Cerebellar cortex (tissue), 1 donor: ENCODE measurements at regions not wholly inside any gene's neighbourhood (a gene's known extent, or its start where the extent isn't known, plus 50 kb on each side); places are given as distances from the start of the nearest gene placed in this dataset.

Source experiments
- DNase-seq: peaks from one replicate; pipeline ENCODE4 v3.0.0-alpha.2; 2015; ENCODE audit warnings: low spot score

DNA sequence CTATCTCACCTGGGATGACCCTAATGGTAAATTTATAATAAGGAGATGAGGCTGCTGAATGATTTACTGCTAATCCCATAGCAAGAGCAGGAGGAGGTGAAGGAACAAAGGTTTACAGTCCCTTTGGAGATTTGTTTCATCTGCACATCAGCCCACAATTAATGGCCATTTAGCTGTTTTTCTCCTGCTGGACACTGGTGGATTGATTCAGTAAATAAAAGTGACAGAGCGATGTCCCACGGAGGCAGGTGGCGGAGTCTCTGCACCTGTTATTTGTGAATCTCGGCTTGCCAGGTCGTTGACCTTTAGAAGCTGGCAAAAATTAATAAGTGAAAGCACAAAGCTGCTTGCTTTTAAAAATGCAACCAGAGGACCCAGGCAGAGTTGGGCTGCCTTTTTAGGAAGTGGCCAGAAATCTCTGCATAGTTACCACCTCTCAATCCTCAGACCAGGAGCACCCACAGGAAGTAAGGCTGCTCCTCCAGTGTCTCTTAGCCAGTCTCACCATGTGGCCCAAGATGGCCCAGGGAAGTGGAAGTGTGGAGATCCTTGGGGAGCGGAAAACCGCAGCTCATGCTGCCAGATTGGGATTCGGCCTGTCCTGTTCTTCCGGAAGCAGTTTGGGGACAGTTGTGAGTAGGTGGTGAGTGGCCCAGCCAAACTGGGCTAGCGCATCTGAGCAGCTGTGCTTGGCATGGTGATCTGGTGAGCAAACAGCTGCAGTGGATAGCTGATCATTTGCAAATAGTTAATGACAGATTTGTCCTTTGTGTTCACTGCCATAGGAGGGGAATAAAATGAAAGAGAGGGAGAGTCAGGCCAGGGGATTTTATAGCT, 1005.7 kb upstream of the PIK3C3 start:
- DNase-seq: peak; percentile 16

DNA sequence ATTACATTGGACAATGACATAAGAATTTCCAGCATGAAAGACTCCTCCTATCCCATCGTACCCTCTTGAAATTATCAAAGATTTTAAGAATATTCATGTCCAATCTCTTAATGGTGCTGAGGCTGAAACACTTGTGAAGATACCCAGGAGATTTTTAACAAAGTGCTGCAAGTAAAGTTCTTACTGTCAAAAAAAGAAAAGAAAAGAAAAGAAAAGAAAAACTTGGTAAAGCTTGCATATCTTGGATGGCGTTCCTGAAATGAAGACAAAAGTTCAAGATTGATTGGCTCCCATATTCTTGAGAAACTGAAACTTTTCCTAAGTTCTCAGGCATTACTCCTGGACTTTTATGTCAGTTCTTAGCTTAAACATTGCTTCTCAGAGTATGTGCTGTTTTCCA, 1010.5 kb upstream of the PIK3C3 start:
- DNase-seq: no peak

DNA sequence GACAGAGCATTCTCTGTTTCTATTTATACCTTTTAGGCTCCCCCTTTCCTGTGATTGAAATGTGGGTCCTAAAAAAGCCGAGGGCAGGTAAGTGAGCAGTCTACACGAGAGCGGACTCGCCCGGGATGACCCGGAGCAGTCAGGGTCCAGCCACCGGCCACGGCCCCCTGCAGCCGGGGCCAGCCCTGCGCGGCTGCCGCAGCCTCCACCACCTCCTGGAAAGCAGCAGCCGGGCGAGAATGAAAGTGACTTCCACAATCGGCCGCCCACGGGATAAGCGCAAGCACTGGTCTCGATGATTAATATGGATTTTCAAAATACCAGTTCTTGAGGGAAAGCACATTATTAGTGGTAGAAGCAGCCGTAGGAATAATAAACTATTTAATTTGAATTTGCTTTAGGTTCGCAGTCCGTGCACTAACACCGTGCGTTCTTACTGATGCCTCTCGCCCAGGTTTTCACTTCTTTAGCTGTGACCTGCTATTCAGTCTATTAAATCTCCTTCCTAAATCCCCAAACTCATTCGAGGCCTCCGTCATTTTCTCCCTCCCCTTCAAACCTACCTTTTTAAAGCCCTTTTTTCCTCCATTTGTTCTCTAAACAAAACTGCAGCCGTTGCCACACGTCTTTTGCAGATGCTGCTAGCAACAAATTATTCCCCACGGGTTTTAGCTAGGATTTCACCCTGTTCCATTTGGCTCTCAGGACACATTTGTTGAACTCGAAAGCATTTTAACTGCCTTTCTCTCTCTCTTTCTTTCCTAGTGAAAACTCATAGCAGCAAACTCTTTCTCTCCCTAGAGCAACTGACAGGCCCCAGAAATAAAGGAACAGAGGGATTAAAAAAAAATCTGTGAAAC, 1015.1 kb upstream of the PIK3C3 start:
- no peak for DNase-seq

DNA sequence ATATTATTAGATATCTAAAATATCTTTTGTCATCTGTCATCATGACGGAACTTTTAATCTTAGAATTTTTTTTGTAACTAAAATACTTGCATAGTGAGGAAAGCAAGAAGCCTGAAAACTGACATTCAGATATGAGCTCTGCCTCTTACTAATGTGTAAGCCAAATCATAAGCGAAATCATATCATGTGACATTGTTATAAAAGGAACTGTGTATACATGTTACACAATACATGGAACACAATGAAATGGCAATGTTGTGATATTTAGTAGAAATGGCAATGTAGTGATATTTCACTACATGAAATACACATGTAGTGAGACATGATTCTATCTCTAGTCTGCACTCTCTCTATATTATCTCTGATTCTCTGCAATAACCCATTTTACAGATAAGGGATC, 1016.4 kb upstream of the PIK3C3 start:
- DNase-seq: no peak

DNA sequence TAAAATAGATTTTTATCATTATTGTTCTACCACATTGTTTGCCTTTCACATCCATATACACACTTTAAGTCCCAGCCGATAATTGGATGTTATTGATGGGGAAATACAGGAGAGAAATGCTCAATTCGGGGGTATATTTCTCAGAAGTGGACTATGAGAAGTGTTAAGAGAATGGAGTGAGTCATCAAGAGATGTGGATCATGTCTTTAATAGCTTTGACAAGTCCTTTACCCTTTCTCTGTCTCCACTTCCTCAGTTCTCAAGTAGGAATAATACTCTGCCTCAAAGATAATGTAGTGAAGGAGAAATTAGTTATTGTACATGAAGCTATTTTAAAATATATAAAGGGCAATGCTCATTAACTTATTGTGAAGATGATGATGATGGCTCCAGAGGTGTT, 1017.6 kb upstream of the PIK3C3 start:
- no peak for DNase-seq

DNA sequence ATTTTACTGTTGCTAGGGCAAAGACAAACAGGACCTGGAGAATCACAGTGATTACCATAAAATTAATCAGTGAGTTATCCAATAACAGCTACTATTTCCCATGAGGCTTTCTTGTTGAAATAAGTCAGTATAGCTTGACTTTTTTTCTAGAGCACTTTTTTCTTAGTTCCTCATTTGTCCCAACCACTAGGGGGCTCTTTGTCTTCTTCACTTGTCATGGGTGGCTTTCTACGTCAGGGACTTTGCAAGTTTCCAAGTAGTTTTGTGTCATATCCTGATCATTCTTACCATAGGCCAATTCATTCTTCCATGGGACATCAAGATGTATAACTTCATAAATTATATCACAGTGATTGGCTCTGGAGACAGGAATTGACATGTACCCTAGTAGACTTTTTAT, 1019.6 kb upstream of the PIK3C3 start:
- peak; percentile 25 for DNase-seq

DNA sequence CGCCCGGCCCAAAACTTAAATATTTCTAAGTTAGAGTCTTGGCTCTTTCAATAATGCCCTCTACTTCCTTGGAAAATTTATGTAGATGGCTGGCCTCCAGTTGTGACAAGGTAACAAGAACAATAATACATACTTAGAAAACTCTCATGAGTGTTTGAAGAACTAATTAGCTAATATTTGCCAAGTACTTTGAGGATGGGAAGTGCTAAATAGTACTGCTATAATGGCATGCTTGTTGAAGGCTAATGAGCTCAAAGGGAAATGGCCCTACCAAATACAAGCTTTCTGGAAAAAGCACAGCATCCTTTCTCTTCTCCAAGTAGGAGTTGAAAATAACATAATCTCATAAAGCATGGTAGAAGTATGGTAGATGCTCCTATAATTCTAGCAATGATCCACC, 1022.2 kb upstream of the PIK3C3 start:
- DNase-seq: no peak

DNA sequence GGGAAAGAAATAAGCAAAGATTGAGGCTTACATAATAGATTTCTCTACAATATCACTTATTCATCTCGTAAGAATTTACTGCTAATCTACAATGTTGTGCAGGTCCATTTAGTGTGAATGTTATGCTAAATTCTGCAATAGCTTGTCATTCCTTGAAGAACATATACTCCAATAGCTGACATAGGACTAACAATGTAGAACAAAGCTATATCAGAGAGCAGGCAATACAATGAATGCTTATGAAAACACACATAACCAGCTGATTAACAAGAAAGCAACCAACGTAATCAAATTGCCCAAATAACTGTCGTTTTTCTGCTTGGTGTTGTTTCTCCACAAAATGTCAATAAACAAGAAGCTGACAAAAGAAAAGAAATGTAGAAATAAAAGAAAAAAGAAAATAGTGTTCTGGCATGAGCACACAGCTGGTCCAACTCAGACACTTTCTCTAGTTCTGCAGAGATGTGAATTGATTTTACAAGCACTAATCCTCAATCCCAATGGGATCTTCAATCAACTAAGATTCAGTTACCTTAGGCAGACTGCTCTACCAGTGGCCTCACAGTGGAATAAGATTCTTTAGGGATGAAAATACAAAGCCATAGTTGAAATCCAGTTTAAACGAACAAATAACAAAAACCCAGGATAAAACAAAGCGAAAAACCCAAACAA, 1024.7 kb upstream of the PIK3C3 start:
- no peak for DNase-seq

DNA sequence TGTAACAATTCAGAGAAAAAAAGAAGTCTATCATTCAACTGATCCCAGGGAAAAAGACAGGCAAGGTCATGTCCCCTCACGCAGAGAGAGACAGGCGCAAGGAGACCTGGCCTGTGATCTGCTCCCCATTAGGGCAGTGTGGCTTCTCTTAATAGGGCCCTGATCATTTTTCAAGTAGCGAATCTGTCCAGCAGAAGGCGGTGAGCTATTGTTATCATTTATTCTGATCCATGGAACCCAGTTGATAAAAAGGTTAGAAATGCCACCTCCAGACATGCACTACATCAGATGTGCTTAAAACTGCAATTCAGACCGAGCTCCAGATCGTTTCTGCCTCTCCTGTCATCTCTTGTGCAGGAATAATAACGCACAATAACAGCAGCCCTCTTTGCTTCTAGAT, 1025.6 kb upstream of the PIK3C3 start:
- no peak for DNase-seq

DNA sequence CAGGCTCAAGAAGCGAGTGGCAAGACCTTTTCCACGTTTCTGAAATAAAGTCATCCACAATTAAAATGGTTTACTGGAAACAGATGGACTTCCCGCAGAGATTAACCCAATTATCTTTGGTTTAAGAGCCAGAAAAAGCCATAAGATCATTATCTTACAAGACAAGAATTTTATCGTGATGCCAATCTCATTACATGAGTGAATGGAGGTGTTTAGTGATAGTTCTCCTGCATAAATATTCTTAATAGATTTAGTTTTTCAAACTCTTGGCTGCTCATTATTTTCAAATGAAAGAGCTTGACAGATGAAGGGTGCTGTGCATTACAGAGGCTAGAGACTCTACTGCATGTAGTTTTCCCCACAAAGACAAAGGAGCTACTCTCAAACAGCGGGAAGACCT, 1028.4 kb upstream of the PIK3C3 start:
- DNase-seq: no peak

DNA sequence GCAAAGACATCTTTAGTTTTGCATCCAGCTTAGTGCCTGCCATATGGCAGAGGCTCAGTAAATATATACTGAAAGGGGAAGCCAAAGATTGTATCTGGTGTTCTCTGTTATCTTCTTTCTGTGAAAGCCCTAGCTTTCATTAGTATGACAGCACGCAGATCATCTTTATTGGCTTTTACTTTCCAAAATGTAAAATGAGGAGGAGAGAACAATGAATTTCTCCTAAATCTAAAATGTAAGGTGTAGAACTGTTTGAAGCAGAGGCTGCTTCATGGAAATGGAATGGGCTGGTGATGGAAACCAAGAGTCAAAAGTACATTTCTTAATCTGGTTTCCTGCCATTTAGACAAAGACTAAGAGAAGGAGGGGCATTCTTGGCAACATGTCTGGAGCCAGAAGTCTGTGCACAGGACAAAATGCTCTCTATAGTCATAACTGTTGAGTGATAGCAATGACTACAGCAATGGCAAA, 1029.9 kb upstream of the PIK3C3 start:
- DNase-seq: no peak

DNA sequence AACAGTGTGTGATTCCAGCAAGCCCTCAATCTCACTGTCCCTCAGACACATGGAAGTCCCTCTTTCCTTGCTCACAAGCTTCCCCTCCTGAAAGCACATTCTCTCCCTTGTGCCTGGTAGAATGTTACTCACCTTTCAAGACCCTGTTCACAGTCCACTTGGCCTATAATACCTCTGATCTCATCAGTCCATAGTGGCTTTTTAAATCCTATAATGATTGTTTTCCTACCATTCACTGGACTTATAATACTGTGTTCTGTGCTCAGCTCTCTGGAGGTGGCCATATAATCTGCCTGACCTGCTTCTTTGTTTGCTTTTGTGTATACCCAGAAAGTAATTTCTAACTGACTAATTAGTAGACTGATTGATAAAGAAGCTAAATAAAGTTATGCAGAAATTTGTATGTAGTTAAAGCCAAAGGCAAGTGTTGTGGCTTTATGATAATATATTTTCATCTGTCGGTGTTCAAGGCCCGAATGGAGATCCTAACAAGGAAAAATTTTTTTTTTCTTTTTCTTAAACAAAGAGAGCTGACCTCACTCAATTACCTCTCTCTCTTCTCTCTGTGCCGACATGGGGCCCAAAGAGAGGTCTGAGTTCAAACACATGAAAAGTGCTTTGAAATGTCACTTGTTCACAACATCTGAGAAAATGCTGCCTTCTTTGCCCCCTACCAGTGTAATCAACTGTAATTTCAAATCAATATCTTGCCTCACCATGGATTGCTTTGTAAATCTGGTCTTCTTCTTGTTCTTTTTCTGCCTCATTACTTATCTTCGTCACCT, 1033.0 kb upstream of the PIK3C3 start:
- DNase-seq: no peak

DNA sequence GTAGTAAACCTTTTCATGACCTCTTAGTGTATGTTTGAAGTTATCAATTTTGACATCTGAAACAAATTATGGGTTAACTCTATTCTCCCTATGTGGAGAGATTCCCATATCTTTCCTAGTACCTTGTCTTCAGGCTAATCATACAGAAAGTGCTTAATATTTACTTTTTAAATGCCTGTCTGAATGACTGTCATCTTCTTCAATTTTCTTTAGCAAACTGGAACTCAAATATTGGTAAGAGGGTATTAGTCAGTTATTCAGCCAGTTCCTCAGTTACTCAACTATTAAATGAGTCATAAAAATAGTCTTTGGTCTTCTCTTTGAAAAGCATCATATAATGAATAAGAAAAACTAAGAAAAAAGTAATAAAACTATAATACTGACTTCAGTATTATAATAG, 1038.0 kb upstream of the PIK3C3 start:
- no peak for DNase-seq

DNA sequence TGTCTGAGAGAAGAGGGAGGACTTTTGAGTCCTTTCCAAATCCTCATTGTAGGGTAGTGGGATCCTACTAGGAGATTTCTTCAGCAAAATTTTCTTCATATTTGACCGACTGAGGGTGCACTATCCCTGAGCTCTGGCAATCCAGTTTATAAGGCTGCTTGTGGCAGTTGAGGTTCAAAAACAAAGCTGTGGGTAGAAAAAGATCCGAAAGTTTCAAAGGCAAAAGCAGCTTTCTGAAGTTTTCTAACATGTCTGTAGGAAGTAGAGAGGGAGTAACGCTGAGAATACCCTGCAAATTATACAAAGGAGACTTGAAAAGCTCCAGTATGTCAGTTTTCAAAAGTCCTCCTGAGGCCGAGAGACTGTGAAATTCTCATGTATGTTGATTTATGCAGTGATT, 1039.3 kb upstream of the PIK3C3 start:
- DNase-seq: no peak

DNA sequence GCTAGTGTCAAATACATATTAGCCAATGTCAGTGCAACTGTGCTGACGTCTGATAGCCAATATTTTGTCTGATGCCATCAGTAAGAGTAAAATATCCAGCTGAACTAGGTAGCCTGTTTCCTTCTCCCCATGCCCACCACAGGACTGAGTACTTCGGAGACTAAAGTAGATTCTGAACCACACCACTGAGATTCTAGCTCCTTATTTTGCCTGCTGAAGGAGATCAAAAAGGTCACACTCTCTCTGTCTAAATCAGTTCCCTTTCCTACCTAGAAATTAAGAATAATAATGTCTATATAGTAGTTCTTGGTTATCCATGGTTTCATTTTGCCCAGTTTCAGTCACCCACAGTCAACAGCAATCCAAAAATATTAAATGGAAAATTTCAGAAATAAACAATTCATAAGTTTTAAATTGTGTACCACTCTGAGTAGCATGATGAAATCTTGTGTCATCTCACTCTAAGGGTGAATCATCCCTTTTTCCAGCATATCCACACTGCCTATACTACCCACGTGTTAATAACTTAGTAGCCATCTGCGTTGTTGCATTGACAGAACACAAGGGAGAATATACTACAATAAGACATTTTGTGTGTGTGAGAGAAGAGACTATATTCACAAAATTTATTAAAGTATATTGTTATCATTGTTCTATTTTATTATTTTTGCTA, 1043.3 kb upstream of the PIK3C3 start:
- DNase-seq: no peak

DNA sequence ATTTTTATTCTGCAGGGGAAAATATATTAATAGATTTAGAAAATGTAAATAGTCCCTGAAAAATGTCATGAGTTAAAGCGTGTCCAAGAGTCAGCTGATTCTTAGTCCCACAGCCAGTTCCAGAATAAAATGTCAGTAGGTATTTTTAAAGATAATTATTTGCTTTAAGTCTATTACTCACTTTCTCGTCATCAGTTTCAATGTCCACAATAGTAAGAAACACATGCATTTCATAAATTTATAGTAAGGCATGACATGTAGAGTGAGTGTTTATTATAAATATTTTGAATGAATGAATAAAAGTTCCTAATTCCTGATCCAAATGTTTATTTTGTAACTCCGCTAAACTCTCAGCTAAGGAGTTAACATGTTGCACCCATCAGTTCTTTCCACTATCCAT, 1044.0 kb upstream of the PIK3C3 start:
- no peak for DNase-seq

DNA sequence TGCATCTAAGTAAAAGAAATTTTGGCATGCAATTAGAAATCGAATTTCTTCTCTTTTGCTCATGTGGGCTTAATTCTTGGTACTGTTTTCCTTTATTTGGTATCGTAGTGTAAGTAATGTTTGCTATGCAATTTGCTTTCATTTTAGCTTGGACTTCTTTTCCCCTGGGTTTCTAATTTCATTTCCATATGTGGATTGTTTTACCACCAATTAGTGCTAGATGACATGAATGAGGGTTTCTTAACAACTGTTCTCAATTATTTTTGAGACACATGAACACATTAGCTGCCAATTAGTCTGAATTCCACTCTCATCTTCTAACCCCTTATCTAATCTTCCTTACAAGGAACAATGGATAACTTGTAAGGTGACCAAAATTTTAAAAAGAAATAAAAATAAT, 1047.2 kb upstream of the PIK3C3 start:
- no peak for DNase-seq

DNA sequence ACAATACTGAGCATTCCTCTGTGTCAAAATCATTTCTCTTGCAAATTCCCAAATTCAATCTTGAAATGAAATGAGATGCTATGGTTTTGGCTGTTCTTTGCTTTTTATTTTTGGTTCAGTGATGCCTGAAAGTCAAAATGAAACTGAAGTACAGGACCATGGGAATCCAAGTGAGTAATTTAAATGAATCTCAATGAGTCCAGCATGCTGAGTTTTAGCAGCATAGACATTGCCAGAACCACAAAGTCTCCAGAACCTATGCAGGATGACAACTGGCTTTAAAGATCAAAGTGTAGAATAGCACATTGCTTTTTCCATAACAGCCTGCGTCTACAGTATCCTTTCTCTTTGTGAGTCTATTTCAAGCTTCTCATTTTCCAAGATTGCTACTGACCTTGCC, 1050.7 kb upstream of the PIK3C3 start:
- peak; percentile 30 for DNase-seq

DNA sequence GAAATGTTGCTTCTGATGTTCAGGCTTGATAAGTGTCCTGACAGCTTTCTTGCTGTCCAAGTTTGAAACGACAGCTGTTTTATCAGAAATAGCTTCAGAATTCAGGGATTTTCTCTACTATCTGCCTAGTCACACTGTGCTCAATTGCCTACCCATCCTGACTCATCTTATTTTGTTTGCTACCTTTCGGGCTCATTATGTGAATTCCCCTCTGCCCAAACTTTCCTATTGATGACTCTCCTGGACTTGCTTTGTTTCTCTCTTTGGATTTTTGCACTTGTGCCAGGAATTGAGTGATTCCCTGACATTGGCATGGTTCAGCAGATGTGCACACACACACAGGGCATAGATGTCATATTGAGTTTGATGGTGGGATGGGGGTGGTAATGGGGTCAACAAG, 1052.6 kb upstream of the PIK3C3 start:
- no peak for DNase-seq

DNA sequence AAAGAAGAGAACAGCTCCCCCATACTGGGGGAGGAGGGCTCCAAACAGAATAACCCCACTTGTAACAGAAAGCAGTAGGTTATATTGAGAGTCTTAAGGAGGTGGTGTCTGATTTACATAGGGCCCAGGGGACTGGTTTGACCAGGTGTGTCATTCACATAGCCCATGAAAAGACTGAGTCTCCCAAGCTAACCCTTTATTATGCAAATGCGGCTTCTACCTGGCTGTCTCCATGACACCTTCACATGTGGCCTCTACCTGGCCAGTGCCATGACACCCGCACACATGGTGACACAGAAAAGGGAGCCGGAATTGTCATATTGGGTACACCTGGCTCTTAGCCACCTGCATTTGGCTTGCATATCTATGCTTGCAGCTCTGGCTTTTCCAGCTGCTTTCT, 1057.2 kb upstream of the PIK3C3 start:
- no peak for DNase-seq

DNA sequence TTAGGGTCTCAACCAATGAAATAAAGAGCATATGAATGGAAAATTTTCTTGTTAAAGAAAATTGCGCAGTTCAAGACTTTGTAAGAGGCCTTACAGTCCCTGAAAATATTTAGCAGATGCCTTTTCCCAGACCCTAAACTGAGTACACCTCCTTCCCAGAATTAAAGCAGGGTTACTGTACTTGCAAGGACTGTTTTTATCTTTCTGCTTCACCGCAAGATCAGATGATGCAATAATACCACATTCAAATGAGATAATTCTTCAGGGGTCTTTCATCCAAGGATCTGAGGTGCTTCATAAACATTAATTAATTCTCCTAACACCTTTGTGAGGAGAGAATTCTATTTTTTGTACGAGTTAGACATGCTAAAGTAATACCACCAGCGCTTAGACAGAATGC, 1071.8 kb upstream of the PIK3C3 start:
- no peak for DNase-seq
